ENCODE measurements at regions not wholly inside any gene's neighbourhood (a gene's known extent, or its start where the extent isn't known, plus 50 kb on each side); places are given as distances from the start of the nearest gene placed in this dataset.
A peak's percentile ranks its signal among the peaks of the same experiment; 100 is the strongest.

- no peak for DNase-seq
Measured at GRCh38 chrX:10393241-10393640, 227.1 kb downstream of the MID1 start.

GRCh38 chrX:10393899-10394298, 226.5 kb downstream of the MID1 start:
- peak; percentile 7 for DNase-seq

- DNase-seq = peak; percentile 25
Measured at GRCh38 chrX:10395179-10395578, 225.2 kb downstream of the MID1 start.

All from fibroblast of skin of right biceps (primary cell).